HG03378 (cell line): ENCODE measurements at regions not wholly inside any gene's neighbourhood (a gene's known extent, or its start where the extent isn't known, plus 50 kb on each side); places are given as distances from the start of the nearest gene placed in this dataset.
"Not testable (repeated sequence)": the region's sequence is repeated elsewhere in the genome, so short reads cannot be mapped to it uniquely, and the experiment has no call there.

Experiments
- ATAC-seq: cut with Tn5 transposase; IDR thresholded peaks from one replicate; pipeline ENCODE4 v1.9.1; 2021; ENCODE audit warnings: mild to moderate bottlenecking, moderate library complexity; ENCODE audit not compliant: unreplicated experiment

DNA sequence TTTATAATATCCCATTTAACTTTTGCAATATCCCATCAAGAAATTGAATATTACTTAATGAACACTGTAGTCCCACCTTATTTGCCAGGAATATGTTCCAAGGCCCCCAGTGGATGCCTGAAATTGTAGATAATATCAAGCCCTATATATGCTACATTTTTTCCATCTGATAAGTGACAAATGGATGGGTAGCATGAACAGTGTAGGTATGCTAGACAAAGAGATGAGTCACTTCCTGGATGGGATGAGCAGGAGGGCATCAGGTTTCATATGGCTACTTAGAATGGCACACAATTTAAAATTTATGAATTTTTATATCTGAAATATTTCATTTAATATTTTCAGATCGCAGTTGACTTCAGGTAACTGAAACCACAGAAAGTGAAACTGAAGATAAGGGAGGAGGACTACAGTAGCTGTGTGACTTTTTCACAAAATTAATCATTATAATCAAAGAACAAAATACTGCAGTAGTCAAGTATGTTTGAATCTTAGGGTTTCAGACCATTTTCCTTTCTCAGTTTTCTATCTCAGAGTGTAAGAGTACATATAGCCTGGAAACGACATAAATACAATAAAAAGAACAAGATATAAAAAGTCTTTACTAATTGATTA, 636.4 kb upstream of the ARRDC3 start:
- ATAC-seq = no peak

DNA sequence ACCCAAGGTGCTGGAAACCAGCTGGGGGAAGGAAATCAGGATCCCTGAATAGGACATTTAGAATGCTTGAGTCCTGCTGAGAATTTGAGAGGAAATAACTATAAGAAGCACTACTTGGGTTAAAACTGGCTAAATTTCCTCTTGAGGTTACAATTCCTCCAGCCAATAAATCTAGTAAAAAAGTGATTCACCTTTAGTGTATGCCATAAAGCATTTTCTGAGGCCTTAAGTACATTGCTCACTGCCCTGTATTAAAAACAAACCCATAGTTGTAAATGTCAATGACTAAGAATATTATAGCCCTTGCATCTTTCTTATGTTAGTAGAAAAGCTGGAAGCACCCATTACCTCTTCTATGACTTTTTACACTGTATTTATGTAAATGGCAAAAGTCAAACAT, 634.7 kb upstream of the ARRDC3 start:
- ATAC-seq = no peak

DNA sequence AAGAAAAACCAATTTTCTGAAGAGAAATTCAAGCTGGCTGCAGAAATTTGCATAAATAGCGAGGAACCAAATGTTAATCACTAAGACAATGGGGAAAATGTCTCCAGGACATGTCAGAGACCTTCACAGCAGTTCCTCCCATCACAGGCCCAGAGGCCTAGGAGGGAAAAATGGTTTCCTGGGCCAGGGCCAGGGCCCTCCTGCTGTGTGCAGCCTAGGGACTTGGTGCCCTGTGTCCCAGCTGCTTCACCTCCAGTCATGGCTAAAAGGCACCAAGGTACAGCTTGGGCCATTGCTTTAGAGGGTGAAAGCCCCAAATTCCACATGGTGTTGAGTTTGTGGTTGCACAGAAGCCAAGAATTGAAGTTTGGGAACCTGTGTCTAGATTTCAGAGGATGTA, 628.7 kb upstream of the ARRDC3 start:
- ATAC-seq = not testable (repeated sequence)

DNA sequence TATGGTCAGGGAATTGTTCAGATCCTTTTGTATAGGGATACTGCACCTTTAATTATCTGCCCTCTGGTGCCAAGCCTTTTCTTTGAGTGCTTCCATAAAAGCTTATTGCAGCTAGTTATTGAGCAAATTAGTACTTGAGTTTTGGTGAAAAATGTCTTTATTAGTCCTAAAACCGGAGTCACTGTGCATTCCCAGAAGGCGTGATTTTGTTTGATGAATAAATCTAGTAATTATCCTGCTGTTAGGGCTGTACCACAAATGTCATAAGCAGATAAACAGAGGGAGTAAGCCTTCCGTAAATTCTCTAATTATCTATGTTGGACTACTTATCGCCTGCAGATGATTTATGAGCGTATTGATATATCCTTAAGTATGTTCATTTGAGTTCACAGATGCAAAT, 620.7 kb upstream of the ARRDC3 start:
- no peak for ATAC-seq

DNA sequence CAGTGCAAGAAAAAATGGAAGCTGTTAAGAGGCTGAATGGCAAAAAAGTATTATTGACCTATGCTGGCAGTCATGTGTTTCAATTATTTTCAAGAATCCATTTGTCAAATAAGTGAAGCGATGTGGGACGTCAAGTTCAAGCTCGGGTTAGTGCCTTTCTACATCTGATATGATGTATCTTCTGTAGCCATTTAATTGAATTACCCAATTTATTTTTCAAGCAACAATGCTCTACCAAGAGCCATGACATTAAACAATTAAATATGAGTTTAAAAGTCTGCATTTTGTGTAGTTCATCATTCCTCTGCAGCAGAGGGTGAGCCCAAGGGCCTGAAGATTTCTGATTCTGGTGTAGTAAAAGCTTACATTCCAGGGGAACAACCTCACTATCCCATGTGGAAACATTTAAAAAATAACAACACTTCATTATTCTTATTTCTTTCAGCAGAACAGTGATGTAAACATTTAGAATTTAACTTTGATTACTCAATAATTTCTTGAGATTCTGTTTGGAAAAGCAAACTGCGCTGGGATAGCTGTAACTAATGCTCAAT, 619.7 kb upstream of the ARRDC3 start:
- ATAC-seq = no peak

DNA sequence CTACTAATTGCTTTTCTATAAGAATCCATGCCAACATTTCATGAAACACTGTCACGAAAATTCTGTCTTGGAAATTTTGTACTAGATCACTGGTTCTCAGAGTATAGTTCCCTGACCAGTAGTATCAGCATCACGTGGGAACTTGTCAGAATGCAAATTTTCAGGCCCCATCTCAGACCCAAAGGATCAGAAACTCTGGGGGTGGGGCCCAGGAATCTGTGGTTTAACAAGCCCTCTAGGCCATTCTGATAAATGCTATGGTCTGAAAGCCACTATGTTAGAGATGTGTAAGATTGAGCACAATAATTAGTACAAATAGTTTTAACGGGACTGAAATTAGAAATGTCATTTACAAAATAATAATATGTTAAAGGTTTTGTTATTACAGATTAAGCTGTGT, 615.7 kb upstream of the ARRDC3 start:
- ATAC-seq = no peak

DNA sequence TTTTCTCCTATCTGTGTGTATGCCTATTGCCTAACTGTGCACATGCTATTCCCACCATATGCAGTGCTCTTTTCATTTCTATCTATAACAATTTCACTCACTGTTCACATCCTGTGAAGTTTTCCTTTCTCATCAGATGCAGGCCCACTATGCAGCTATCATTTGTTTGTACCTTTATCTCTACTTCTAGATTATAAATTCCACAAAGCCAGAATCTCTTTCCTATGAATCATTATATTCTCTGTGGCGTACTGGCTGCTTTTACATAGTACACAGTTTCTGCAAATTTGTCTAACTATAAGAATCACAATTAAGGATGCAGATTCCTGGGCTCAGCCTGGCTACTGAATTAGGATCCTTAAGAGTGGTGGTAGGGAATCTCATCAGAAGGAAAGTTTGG, 600.8 kb upstream of the ARRDC3 start:
- no peak for ATAC-seq

DNA sequence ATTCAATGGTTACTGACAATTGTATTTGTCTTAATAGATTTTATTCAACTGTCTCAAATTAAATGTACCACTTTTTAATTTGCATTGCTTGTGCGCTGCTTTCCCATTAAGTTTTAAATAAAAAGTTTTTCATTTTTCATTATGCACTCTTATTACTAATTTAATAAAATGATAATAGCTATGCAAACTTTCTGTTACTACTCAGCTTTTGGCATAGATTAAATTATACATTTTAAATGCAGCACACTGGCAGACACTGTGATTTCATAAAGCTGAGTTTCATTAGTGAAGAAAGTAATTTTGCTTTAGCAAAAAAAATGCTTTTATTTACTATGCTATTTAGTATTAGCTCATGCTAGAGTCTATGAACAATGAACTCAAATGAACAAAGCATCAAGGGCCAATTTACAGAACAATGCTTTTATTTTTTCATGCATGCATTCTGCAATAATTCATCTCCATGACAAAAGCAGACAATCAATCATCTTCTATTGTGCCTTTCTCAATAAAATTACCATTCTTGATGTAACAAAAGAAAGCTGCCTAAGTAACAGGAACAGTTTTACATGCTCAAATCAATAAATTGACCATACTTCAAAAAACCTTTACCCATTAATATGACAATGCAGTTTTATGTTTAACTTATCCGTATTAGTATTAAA, 595.2 kb upstream of the ARRDC3 start:
- ATAC-seq = no peak

DNA sequence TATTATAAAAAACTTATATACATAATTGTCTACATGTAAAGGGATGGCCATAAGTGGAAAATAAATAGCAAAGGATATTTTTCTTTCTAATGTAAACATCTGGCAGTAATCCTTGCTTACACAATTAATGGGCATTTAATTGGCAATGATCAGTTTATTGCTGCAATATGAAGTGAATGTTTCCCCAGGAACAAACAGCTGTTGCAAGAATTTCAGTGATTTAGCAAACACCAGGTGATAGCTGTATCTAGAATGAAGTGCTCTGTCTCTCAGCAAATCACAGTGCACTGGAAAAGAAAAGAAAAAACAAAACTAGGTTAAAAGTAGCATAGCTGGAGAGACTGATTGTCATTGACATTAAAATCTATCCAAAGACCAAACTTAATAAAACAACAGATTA, 594.5 kb upstream of the ARRDC3 start:
- no peak for ATAC-seq

DNA sequence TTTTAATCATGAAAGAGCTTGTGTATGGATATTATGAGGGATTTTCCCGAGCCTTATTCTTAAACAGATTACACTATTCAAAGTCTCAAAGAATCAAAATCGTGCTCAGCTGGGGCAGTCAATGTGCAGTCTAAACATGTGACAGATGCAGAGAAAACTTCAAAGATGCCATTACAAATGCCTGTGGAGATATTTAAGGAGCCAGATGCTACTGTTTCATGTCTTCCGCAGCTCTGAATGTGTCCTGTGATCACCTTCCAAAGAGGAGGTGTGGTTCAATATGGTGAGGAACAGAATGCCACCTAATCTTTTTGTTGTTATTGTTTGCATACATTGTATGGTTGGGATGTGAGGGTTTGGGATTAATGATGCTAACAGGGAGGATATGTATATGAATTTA, 593.3 kb upstream of the ARRDC3 start:
- no peak for ATAC-seq

DNA sequence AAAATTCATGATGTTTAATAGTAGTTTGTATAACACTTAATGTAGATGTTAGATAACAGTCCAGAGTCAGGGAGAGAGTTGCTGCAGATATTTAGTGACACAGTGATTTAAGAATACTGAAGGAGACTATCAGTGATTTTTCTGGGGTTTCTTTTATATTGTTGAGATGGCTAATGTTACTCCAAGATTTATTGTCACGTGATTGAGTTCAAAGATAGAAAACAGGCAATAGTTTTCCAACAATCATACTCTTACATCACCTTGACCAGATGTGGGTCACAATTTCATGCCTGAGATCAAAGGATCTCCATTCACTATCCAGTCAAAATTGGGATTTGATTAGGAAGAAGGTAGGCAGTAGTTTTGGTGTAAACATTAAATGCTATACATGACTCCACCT, 580.0 kb upstream of the ARRDC3 start:
- ATAC-seq = no peak

DNA sequence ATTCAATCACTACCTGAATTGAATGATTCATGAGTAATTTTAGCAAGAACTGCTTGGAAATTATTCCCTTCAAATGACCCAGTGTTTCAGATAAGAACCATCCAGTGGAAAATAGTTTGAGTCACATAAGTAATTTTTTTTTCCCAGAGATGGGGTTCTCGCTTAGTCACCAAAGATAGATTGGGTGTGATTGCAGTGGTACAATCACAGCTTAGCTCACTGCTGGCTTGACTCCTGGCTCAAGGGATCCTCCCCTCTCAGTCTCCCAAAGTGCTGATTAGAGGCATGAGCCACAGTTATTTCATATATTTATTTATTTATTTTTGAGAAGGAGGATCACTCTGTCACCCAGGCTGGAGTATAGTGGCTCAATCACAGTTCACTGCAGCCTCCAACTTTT, 574.5 kb upstream of the ARRDC3 start:
- ATAC-seq = no peak

DNA sequence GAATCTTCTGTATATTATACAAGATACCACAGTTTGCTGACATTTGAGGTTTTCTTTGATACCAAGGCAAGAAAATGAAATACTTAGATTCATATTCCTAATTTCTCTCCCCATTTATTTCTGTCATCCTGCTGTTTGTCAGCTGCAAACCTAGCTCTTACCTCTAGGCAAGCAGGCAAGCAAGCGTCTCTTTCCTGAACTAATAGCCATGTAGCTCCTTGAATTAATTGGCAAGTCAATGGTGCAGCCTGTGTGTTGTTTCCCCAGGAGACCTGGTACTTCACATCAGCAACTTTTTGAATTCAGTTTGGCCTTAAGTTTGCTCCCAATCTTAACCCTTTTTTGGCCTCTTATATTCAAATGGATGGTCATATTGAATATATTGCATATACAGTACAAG, 573.6 kb upstream of the ARRDC3 start:
- no peak for ATAC-seq

DNA sequence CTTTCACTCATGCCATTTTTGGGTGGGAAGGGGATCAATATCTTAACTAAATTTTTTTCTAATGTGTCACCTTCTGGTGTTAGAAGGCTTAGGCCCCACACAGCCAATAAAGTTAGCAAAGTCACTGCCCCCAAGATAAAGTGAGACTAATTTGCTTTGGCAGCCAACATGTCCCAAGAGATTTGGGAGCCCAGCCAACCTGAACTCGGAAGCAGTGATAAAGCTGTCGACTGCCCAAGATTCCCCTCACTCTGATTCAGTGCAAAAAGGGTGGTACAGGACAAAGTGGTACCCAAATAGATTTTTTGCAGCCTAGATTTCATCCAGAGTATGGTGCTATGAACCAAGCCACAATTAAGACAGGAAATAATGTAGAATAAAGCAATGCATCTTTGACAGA, 572.5 kb upstream of the ARRDC3 start:
- ATAC-seq = no peak

DNA sequence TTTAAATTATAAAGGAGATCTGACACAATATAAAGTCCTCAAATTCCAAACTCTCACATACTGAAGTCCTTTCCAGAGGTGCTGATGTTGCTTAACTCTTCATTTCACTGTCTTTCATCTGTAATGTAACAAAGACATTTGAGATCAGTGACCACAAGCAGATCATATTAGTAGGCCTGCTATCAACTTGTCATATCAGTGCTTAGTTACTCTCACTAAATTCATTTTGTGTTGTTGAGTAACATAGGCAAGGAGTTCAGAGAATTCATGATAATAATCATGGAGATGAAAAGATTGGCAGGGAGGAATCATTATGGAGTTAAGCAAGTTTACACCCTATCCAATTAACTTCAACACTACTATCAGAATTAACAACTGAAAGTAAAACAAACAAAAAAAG, 571.0 kb upstream of the ARRDC3 start:
- ATAC-seq = no peak

DNA sequence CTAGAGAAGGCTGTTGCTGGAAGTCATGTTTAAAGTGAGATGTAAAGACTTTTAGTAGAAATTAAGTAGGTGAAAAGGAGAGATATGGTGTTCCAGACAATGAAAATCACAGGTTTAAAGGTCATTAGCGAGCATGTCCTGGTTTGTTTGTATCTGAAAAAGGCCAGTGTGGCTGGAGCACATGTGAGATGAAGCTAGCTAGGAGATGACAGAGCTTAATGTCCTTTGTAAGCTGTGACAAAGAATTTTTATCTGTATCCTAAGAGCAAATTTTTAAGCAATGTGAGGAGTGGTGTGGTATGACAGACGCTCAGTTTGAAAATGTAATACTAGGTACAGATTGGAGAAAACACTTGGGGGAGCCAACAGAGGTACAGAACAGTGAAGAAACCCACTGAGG, 567.2 kb upstream of the ARRDC3 start:
- no peak for ATAC-seq

DNA sequence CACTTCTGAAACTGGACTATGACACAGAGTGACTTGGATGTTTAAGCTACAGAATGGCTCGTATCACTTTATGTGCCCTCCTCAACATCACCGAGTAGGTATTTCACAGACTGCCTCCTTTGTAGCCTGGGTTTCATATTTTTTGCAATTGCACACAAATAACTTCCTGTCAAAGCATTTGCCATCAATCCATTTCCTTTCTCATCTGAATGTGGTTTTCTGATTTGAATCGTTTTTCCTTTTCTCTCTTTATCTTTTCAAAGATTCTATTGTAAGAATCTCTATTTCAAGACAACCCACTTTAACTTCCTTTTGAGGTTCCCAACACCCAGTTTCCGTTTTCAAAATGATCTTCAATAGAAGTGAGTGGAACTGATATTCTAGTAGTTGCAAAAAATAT, 563.8 kb upstream of the ARRDC3 start:
- ATAC-seq = no peak

DNA sequence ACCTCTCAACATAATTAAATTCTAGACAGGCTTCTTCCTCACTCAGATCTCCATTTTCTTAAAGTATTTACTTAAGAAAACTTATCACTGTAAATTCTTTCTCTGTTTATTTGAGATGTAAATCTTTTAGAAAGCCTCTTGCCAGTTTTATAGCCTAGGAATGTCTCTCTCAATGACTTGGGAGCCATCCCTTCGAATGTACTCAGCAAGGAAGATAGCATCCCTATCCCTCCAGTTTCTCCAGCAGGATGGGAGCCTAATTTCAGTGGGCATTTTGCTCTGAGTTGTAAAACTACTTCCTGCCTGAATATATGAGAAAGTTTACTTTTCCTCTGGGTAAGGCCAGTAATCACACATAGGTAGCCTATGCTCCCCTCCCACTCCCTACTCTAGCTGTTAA, 558.5 kb upstream of the ARRDC3 start:
- ATAC-seq = no peak

DNA sequence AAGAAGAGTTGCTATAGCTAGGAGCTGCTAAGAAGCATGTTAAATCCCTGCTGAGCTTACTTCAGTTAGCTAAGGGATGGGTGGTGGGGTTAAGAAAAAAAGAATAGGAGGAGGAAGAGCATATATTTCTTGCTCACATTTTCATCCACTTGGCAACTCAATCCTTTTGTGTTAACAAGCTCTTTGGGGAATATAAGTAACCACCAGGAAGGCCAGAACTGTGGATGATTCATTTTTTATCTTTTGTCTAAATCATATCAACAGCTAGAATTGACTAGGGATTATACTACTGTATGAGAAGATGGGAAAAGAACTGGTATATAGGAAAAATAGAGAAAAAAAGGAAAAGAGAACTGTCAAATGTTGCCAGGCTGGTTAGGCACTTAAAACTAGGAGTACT, 555.3 kb upstream of the ARRDC3 start:
- no peak for ATAC-seq

DNA sequence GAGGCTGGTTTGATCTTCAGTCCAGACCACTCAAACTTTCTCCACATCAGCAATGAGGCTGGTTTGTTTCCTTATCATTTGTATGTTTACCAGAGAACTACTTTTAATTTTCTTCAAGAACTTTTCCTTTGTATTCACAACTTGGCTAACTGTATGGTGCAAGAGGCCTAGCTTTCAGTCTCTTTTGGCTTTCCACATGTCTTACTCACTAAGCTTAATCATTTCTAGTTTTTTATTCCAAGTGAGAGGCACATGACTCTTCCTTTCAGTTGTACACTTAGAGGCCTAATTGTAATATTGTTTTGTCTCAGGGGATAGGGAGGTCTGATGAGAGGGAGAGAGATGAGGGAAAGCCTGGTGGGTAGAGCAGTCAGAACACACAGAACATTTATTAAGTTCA, 554.0 kb upstream of the ARRDC3 start:
- ATAC-seq = no peak

DNA sequence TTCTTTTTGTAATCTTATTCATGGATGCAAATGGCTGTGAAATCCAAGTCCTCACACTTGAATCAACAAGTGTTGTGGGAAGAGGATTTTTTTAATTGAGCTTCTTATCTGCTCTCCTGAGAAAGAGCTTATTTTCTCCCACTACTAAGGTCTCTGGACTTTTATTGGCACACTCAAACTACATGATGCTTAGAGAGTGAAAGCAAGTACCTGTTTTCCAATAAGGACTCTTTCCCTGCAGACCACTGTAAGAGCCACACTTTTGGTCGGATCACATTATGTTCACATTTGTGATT, 546.4 kb upstream of the ARRDC3 start:
- peak; percentile 15 for ATAC-seq

DNA sequence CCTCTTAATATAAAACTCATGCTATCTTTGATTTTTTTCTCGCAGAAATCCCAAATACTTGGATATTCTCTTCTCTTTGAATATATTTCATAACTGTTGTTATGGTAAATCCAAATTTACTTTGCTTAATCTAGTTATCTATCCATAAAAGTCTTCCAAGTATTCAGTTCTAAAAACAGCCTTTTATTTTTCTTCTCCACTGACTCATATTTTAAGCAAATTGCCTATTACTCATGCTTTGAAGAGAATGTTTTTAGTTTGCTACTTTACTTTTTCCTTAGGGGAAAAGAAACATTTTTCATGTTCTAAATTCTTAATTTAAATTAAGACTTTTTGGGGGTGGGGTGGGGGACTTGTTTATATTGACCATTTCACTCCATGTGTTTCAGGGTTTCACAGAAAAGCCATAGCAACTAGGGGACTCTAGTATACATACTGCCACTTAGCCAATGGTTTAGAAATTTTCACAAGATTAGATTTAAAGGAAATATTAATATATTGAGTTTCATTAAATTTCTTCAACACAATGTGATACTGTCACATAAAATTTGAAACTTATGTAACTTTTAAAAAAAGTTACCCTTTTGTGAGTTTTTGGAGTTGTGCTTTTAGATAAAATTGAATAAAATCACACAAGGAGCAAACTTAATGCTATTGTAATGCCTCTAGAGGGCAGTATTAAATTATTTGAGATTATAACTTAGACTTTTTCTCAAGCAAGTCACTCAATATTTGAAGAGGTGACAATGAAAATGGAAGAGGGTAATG, 545.8 kb upstream of the ARRDC3 start:
- peak; percentile 66 for ATAC-seq
